ENCODE measurements at regions not wholly inside any gene's neighbourhood (a gene's known extent, or its start where the extent isn't known, plus 50 kb on each side); places are given as distances from the start of the nearest gene placed in this dataset.

DNA sequence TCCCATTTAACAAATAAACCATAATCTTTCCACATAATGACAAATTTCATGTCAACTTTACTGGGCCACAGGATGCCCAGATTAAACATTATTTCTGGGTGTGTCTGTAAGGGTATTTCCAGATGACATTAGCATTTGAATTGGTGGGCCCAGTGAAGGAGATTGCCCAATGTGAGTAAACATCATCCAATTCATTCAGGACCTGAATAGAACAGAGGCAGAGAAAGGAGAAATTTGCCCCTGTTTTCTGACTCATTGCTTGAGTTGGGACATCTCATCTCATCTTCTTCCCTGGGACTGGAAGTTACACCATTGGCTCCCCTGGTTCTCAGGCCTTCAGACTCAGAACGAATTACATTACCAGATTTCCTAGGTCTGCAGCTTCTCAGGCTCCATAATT is 142.9 kb downstream of the TPBG start:
- TF ChIP-seq, protein P1, sequence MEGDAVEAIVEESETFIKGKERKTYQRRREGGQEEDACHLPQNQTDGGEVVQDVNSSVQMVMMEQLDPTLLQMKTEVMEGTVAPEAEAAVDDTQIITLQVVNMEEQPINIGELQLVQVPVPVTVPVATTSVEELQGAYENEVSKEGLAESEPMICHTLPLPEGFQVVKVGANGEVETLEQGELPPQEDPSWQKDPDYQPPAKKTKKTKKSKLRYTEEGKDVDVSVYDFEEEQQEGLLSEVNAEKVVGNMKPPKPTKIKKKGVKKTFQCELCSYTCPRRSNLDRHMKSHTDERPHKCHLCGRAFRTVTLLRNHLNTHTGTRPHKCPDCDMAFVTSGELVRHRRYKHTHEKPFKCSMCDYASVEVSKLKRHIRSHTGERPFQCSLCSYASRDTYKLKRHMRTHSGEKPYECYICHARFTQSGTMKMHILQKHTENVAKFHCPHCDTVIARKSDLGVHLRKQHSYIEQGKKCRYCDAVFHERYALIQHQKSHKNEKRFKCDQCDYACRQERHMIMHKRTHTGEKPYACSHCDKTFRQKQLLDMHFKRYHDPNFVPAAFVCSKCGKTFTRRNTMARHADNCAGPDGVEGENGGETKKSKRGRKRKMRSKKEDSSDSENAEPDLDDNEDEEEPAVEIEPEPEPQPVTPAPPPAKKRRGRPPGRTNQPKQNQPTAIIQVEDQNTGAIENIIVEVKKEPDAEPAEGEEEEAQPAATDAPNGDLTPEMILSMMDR (conservative IDR thresholded peaks at IDR 0.05 in 1 of 2, IDR thresholded peaks at IDR 0.05 in 1 of 2; ENCODE audit: extremely low read depth in 1 of 2, insufficient read depth in 1 of 2, low read depth in 1 of 2, low read length in 2 of 2): no peak
- no peak for TF ChIP-seq EZH2 (IDR thresholded peaks at IDR 0.05; ENCODE audit: borderline replicate concordance, low read length)
